HL-60 (cell line): ENCODE measurements at regions not wholly inside any gene's neighbourhood (a gene's known extent, or its start where the extent isn't known, plus 50 kb on each side); places are given as distances from the start of the nearest gene placed in this dataset.

Experiments used
- DNase-seq, 2 experiments: peaks; one replicate each; pipeline ENCODE4 v3.0.0-alpha.2; 2010 to 2020; ENCODE audit warnings: low read depth in 1 of 2, low spot score in 1 of 2
- H3K27ac ChIP-seq: fragments of 250-450 bp; sonication (Bioruptor Pico); replicated peaks from 2 replicates; pipeline ENCODE4 v1.5.1; 2020; ENCODE audit warnings: mild to moderate bottlenecking, moderate library complexity
- H3K27me3 ChIP-seq: fragments of 250-450 bp; sonication (Bioruptor Pico); 2 replicates; pipeline ENCODE4 v1.5.1; 2021; ENCODE audit warnings: mild to moderate bottlenecking, moderate library complexity; ENCODE audit not compliant: insufficient read depth, poor library complexity, severe bottlenecking
- H3K4me3 ChIP-seq: replicated peaks from 2 replicates; pipeline ENCODE4 v1.5.1; 2011; ENCODE audit warnings: mild to moderate bottlenecking, control low read depth, low read length; ENCODE audit not compliant: insufficient read depth
- CTCF ChIP-seq: IDR thresholded peaks from one replicate; pipeline ENCODE4 v1.5.1; 2011; ENCODE audit warnings: low read length, control low read depth, inconsistent platforms; ENCODE audit not compliant: insufficient read depth
- GABPA ChIP-seq: IDR thresholded peaks from 2 replicates; pipeline ENCODE4 v1.6.1; 2012; ENCODE audit warnings: low read depth
- POLR2AphosphoS5 ChIP-seq: IDR thresholded peaks from 2 replicates; pipeline ENCODE4 v1.6.1; 2012; ENCODE audit warnings: low read depth
- REST ChIP-seq: IDR thresholded peaks from 2 replicates; pipeline ENCODE4 v1.6.1; 2012; ENCODE audit warnings: low read depth; ENCODE audit not compliant: insufficient replicate concordance
- SPI1 ChIP-seq: IDR thresholded peaks from 2 replicates; pipeline ENCODE4 v1.6.1; 2012; ENCODE audit warnings: low read depth, mild to moderate bottlenecking, borderline replicate concordance

GRCh38 chr10:32199714-32200394 lies 143.6 kb upstream of the KIF5B start:
- peak in 1 of 2 experiments; percentile 87 for DNase-seq
- TF ChIP-seq SPI1 (peak; percentile 91), REST (no peak), POLR2AphosphoS5 (no peak), CTCF (no peak), GABPA (no peak)
- Histone ChIP-seq H3K4me3 (no peak overlapping the region), H3K27me3 (no peaks in the 10 kb centered on the region), H3K27ac (peak overlapping the region; percentile 23; the same call in 1 of the 2 replicates)

GRCh38 chr10:32197423-32197822 lies 141.2 kb upstream of the KIF5B start:
- no peak overlapping the region for H3K4me3 ChIP-seq
- TF ChIP-seq CTCF (no peak), SPI1 (no peak), REST (no peak), POLR2AphosphoS5 (no peak), GABPA (no peak)
- H3K27me3 ChIP-seq: no peaks in the 10 kb centered on the region
- DNase-seq: no peak
- H3K27ac ChIP-seq: no peak overlapping the region

- no peak overlapping the region for H3K27ac ChIP-seq
Measured at GRCh38 chr10:32190890-32191491, 134.8 kb upstream of the KIF5B start.

More at GRCh38 chr10:32190890-32191491, 134.8 kb upstream of the KIF5B start:
- Histone ChIP-seq H3K4me3 (no peak overlapping the region), H3K27me3 (no peaks in the 10 kb centered on the region)
- DNase-seq: peak in 1 of 2 experiments; percentile 17
- TF ChIP-seq GABPA (no peak), CTCF (peak; percentile 36)
